Muscle layer of colon (tissue), 2 donors: ENCODE measurements at regions not wholly inside any gene's neighbourhood (a gene's known extent, or its start where the extent isn't known, plus 50 kb on each side); places are given as distances from the start of the nearest gene placed in this dataset.
A peak's percentile ranks its signal among the peaks of the same experiment; 100 is the strongest.
"Not testable (repeated sequence)": the region's sequence is repeated elsewhere in the genome, so short reads cannot be mapped to it uniquely, and the experiment has no call there.

Experiments
- H3K27ac ChIP-seq: one replicate; pipeline ENCODE4 v1.7.0; 2013; ENCODE audit warnings: low read depth, mild to moderate bottlenecking, low read length, moderate library complexity
- H3K27me3 ChIP-seq, 2 donors: one replicate each; pipeline ENCODE4 v1.7.0; 2013; ENCODE audit warnings: low read length in 2 of 2, mild to moderate bottlenecking in 2 of 2; ENCODE audit not compliant: insufficient read depth in 2 of 2, control insufficient read depth in 1 of 2
- H3K36me3 ChIP-seq: one replicate; pipeline ENCODE4 v1.7.0; 2013; ENCODE audit warnings: mild to moderate bottlenecking, low read length; ENCODE audit not compliant: insufficient read depth
- H3K4me1 ChIP-seq: one replicate; pipeline ENCODE4 v1.7.0; 2013; ENCODE audit warnings: mild to moderate bottlenecking, low read length; ENCODE audit not compliant: insufficient read depth
- H3K4me3 ChIP-seq, 2 donors: one replicate each; pipeline ENCODE4 v1.7.0; 2013; ENCODE audit warnings: low read length in 2 of 2, low read depth in 1 of 2, mild to moderate bottlenecking in 1 of 2, moderate library complexity in 1 of 2
- H3K9ac ChIP-seq: one replicate; pipeline ENCODE4 v1.7.0; 2013; ENCODE audit warnings: low read length
- H3K9me3 ChIP-seq: one replicate; pipeline ENCODE4 v1.7.0; 2013; ENCODE audit warnings: mild to moderate bottlenecking, low read length
- donor health status: abdominal sarcoma.
- donor health status: Adenocarcinoma of cecum.

DNA sequence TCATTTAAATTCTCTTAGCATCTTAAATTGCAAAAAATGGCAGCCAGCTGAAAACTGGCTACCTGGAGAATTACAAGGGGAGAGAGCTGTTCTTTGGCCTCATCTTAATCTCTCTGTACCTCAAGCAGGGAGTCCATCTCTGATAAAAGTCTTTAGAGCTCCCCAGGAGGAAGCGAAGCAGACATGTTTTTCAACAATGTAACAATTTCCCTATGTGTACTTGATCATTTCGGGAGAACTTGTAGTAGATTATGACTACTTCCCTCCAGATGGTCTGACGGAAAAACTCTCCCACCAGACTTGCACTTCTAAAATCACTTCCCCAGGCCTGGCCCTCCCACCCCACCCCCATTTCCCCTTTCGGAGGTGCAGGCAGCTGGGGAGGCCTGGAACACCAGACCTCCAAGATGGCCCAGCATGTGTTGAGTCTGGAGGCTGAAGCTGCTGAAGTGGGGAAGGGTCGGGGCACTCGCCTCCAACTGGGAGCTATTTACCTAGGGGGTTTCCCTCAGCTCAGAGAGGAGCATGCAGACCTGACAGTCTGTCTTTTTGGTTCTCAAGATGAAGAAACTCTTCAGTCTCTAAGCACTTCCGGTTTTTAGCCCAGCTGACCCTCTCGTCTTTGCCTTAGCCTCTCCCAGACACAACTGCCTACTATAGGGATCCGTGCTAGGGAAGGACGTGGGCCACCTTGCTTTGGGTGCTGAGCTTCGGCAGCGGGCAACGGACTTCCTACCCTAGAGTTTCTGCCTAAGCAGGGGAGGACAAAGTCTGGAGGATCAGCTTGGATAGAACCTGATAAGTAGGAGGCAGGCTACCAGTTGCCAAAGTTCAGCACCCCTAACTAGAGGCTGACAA lies 164.0 kb upstream of the TBL1XR1 start:
- peak overlapping the region; percentile 92 for H3K27ac ChIP-seq
- peaks cover 65% of the 10 kb centered on the region for H3K4me1 ChIP-seq
- H3K27me3 ChIP-seq: no peaks in the 10 kb centered on the region
- no peaks in the 10 kb centered on the region for H3K36me3 ChIP-seq
- no peaks in the 10 kb centered on the region for H3K9me3 ChIP-seq
- peak overlapping the region in 1 of 2 donors; percentile 59 for H3K4me3 ChIP-seq
- peak overlapping the region; percentile 50 for H3K9ac ChIP-seq

DNA sequence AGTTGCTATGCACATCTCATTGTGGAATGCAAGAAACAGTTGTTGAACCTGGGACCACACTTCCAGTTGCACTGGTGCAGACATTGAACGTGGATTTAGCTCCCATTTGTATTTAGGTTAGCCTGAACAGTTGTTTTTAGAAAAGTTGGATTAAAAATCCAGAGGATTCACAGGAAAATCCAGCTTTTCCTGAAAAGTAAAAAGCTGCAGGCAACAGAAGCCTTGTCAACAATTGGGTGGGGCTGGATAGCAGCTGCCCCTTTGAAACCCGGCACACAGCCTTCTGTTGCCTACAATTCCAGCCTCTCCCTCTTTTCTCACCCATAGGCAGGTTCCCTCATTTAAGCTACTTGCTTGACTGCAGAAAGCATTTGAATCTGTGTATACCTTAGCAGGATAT lies 165.3 kb upstream of the TBL1XR1 start:
- Histone ChIP-seq H3K4me3 (no peak overlapping the region), H3K4me1 (peaks cover 51% of the 10 kb centered on the region), H3K36me3 (no peaks in the 10 kb centered on the region), H3K27me3 (no peaks in the 10 kb centered on the region), H3K9me3 (no peaks in the 10 kb centered on the region), H3K27ac (peak overlapping the region; percentile 92), H3K9ac (no peak overlapping the region)

DNA sequence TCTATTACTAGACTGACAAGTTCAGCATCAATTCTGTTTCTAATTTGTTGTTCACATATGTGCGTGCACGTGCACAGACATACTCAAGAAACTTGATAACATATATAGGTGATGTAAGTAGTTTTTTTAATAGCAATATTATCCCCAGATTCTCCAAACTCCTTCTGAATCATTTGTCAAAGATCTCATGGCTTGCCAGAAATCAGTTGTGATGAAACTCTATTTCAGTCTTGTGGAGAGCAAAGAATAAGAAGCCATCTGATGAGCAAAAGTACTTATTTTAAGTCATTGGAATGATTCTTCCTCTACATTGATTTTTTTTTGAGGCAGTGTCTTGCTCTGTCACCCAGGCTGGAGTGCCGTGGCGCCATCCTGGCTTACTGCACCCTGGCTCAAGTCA lies 167.0 kb upstream of the TBL1XR1 start:
- no peaks in the 10 kb centered on the region for H3K27me3 ChIP-seq
- no peak overlapping the region for H3K9ac ChIP-seq
- H3K27ac ChIP-seq: no peak overlapping the region
- H3K4me1 ChIP-seq: peaks cover 35% of the 10 kb centered on the region
- no peaks in the 10 kb centered on the region for H3K36me3 ChIP-seq
- H3K9me3 ChIP-seq: no peaks in the 10 kb centered on the region
- no peak overlapping the region for H3K4me3 ChIP-seq

DNA sequence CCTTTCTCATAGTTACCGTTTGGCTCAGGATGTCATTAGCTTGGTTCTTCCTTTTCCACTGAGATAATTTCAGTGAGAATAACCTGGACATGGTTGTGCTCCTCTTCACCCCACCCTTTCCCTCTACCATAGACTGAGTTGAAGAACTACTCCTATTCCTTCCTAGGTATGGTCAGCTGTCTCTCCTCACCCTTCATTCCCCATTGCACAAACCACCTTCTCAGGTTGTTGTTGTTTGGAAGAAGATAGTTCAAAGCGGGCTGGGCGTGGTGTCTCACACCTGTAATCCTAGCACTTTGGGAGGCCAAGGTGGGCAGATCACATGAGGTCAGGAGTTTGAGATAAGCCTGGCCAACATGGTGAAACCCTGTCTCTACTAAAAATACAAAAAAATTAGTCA lies 168.0 kb upstream of the TBL1XR1 start:
- H3K9ac ChIP-seq, H3K36me3 ChIP-seq, H3K27me3 ChIP-seq, H3K9me3 ChIP-seq, H3K27ac ChIP-seq, H3K4me3 ChIP-seq: not testable (repeated sequence)
- H3K4me1 ChIP-seq: peaks cover 30% of the 10 kb centered on the region

DNA sequence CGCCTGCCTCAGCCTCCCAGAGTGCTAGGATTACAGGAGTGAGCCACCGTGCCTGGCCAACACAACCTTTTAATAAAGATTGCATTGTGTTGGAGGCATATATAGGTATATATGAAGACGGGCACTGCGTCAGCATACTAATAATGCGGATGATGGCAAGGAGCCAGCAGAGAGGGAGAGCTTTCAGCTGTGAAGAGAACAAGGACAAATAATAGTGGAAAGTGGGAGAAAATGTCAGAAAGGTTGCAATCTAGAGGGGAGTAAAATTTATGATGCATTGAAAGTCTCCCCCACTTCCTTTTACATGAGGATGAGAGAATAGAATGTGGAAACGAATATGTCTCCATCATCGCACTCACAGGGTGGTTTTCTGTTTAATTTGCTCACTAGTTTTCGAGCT lies 170.5 kb upstream of the TBL1XR1 start:
- H3K27me3 ChIP-seq: no peaks in the 10 kb centered on the region

DNA sequence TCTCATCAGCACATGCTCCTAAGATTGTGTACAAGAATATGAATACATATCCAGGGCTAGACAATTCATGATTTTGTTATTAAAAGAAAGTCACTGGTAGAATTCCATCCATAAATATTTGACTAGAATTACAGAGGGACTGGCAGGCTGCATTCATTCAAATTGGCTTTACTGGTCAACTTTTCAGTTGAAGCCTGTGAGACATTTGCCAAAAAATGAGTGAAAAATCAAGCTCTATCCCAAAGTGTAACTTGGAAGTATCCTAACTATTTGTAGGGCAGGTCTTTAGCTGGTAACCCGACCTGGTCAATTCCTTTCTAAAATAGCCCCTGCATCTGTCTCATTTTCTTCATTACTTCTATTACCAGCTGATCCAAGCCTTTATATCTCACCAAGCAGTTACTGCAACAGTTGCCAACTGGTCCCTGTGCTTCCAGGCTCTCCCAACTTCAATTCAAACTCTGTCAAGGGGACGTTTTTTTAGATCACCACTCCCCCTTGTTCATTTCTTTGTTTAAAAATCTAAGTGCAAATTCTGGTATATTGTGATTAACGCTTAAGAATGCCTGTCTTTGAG lies 173.1 kb upstream of the TBL1XR1 start:
- H3K4me3 ChIP-seq: no peak overlapping the region

More for the DNA sequence above, 170.5 kb upstream of the TBL1XR1 start:
- Histone ChIP-seq H3K4me1 (peaks cover 5% of the 10 kb centered on the region), H3K27ac (no peak overlapping the region), H3K36me3 (no peaks in the 10 kb centered on the region), H3K9me3 (no peaks in the 10 kb centered on the region), H3K4me3 (no peak overlapping the region), H3K9ac (no peak overlapping the region)

DNA sequence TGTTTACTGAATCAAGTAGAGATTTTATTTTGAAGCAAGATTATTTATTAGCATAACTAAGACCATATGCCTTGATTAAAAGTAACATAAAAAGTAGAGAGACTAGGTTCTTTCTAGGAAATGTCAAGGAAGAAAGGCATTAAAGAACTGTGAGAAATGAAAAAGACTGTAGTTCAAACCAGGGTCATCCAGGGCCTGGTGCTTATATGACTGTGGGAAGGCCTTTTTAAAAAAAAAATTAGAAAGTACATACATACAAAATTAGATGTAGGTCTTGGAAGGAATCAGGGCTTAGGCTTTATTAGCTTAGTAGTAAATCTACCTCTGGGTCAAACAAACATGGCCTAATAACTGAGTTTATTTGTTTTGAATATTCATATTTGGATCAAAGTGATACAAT lies 173.9 kb upstream of the TBL1XR1 start:
- Histone ChIP-seq H3K27ac (no peak overlapping the region), H3K4me1 (no peaks in the 10 kb centered on the region), H3K27me3 (no peaks in the 10 kb centered on the region)

More for the DNA sequence above, 173.1 kb upstream of the TBL1XR1 start:
- Histone ChIP-seq H3K4me1 (no peaks in the 10 kb centered on the region), H3K9me3 (no peaks in the 10 kb centered on the region), H3K27me3 (no peaks in the 10 kb centered on the region), H3K27ac (no peak overlapping the region), H3K9ac (no peak overlapping the region), H3K36me3 (no peaks in the 10 kb centered on the region)

DNA sequence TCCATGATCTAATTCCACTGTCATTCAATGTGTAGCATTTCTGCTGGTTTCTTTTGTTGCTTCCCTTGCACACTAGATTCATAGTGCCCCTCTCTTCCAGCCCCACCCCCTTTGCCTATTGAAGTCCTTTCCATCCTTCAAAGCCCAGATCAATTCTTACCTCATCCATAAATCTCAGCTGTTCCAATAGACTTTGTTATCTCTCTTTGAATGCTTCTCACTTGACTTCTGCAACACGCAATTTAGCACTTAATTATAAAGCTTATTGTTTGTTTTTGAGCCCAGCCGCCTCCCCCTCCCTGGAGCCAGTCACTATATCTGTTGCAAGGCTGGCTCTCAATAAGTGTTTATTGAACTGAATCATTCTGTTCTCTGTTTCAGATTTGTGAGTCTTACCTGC lies 174.6 kb upstream of the TBL1XR1 start:
- Histone ChIP-seq H3K27me3 (no peaks in the 10 kb centered on the region), H3K4me3 (no peak overlapping the region), H3K4me1 (no peaks in the 10 kb centered on the region), H3K9me3 (no peaks in the 10 kb centered on the region), H3K9ac (no peak overlapping the region), H3K27ac (no peak overlapping the region), H3K36me3 (no peaks in the 10 kb centered on the region)

More for the DNA sequence above, 173.9 kb upstream of the TBL1XR1 start:
- Histone ChIP-seq H3K9ac (no peak overlapping the region), H3K9me3 (no peaks in the 10 kb centered on the region), H3K4me3 (no peak overlapping the region), H3K36me3 (no peaks in the 10 kb centered on the region)

DNA sequence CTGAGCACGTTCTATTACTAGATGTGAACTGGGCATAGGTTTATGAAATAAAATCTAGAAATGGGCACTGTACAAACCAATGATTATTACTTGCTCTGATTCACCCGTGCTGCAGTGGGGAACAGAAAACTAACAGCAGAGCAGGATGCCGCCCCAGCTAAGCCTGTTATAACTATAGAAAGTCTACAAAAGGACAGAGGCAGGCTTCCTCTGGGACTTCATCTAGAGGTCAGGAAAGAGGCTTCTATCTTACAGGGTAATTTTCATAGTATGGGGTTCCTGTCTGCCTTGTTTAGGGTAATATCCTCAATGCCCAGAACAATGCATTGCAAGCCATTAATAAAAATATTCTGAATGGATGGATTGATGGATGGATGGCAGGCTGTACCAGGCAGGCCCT lies 177.0 kb upstream of the TBL1XR1 start:
- Histone ChIP-seq H3K27me3 (no peaks in the 10 kb centered on the region), H3K27ac (no peak overlapping the region), H3K9me3 (no peaks in the 10 kb centered on the region), H3K4me3 (no peak overlapping the region), H3K4me1 (no peaks in the 10 kb centered on the region), H3K9ac (no peak overlapping the region), H3K36me3 (no peaks in the 10 kb centered on the region)

DNA sequence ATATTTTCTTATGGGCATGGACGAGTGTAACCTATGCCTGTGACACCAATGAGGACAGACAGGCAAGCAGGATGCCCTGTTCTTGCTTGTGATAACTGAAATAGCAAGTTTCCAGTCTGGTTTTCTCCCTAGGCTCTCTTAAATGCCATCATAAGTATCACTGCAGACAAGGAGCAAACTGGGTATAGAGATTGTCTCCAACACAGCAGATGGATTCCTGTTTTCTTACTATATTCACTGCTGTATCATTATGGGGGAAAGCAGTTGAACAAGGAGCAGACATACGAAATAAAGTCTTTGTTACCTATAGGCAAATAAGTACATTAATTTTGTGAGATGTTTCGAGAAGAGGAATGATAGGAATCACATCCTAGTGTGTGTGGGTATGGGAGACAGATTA lies 178.0 kb upstream of the TBL1XR1 start:
- H3K9me3 ChIP-seq: no peaks in the 10 kb centered on the region
- no peak overlapping the region for H3K27ac ChIP-seq
- no peaks in the 10 kb centered on the region for H3K27me3 ChIP-seq
- no peaks in the 10 kb centered on the region for H3K4me1 ChIP-seq
- no peak overlapping the region for H3K9ac ChIP-seq
- no peak overlapping the region for H3K4me3 ChIP-seq
- no peaks in the 10 kb centered on the region for H3K36me3 ChIP-seq

DNA sequence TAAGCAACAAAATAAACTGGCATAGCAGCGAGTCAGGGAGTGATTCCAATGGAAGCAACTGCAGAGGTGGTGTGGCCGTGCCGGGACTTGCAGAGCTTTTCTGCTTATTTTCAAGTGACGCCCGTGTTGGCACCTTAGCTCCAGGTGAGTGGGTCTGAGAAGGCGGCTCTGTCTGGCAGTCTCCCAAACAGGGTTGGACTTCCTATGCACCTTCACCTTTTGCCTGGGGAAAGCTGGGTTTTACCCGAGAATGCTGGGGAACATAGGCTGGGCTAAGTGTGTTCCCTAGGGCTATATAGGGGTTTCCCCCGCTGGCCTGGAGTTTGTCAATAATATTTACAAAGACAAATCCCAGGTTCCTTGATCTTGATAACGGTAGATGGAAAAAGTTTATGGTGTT lies 179.9 kb upstream of the TBL1XR1 start:
- Histone ChIP-seq H3K27ac (no peak overlapping the region), H3K4me1 (no peaks in the 10 kb centered on the region), H3K36me3 (no peaks in the 10 kb centered on the region), H3K9me3 (no peaks in the 10 kb centered on the region), H3K4me3 (no peak overlapping the region), H3K9ac (no peak overlapping the region), H3K27me3 (no peaks in the 10 kb centered on the region)

DNA sequence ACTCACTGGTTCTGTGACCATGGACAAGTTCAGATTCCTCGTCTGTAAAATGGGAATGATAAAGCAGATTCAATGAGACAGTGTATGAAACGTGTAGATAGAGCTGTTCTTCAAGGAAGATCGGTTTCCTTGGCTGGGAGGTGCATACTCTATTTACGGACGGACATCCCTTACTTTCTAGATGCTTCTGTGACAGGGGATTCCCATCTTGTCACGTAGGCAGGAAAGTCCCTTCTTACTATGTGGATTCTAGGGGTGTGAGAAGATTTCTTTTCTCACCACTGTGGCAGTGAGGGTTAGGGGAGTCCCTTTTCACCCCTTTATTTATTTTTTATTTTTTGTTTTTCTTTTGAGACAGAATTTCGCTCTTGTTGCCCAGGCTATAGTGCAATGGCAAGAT lies 180.9 kb upstream of the TBL1XR1 start:
- no peaks in the 10 kb centered on the region for H3K4me1 ChIP-seq
- H3K27me3 ChIP-seq: no peaks in the 10 kb centered on the region
- no peaks in the 10 kb centered on the region for H3K36me3 ChIP-seq
- no peak overlapping the region for H3K27ac ChIP-seq
- no peaks in the 10 kb centered on the region for H3K9me3 ChIP-seq
- no peak overlapping the region for H3K4me3 ChIP-seq
- H3K9ac ChIP-seq: no peak overlapping the region
